T-cell (primary cell): ENCODE measurements at regions not wholly inside any gene's neighbourhood (a gene's known extent, or its start where the extent isn't known, plus 50 kb on each side); places are given as distances from the start of the nearest gene placed in this dataset.
A peak's percentile ranks its signal among the peaks of the same experiment; 100 is the strongest.
"Not testable (repeated sequence)": the region's sequence is repeated elsewhere in the genome, so short reads cannot be mapped to it uniquely, and the experiment has no call there.

Experiments used
- ATAC-seq, 4 experiments: fragments of 200-7000 bp in 3 of 4; fragments of 150-1000 bp in 1 of 4; cut with Tn5 transposase; replicated peaks in 1 of 4; 1 replicate in 3 of 4; 2 replicates in 1 of 4; pipeline ENCODE4 v1.10.0; 2021; ENCODE audit warnings: moderate library complexity in 3 of 4, mild to moderate bottlenecking in 2 of 4, moderate number of reproducible peaks in 1 of 4
- CTCF ChIA-PET, 2 donors: fragments of 300-600 bp; sonication (Branson Sonifier 250); formaldehyde crosslinking; loops; one replicate each; lab custom pipeline; 2022; ENCODE audit warnings: antibody characterized with exemption in 2 of 2; lab: Charles Lee
- POLR2A ChIA-PET, 2 donors: fragments of 300-600 bp; sonication (Branson Sonifier 250); formaldehyde crosslinking; loops; one replicate each; lab custom pipeline; 2022; ENCODE audit warnings: antibody characterized with exemption in 2 of 2; lab: Charles Lee
- DNase-seq, 35 experiments: peaks; one replicate each; pipeline versions ENCODE4 v3.0.0 to v3.0.0-alpha.2; 2013 to 2023
- H3K27ac ChIP-seq: one replicate; pipeline ENCODE4 v1.5.1; 2013; ENCODE audit warnings: low read length
- H3K27me3 ChIP-seq, 2 experiments: replicated peaks in 1 of 2; 1 replicate in 1 of 2; 2 replicates in 1 of 2; pipeline versions ENCODE4 v1.6.1 to v1.7.0; 2013; ENCODE audit warnings: low read length in 1 of 2, mixed read lengths in 1 of 2; ENCODE audit not compliant: control insufficient read depth in 2 of 2, insufficient read depth in 2 of 2; ENCODE audit errors: extremely low read depth in 1 of 2
- H3K36me3 ChIP-seq, 2 donors: 1 replicate in 1 of 2; 2 replicates in 1 of 2; pipeline versions ENCODE4 v1.6.1 to v1.7.0; 2013; ENCODE audit warnings: low read length in 1 of 2; ENCODE audit not compliant: control insufficient read depth in 2 of 2, insufficient read depth in 1 of 2; ENCODE audit errors: extremely low read depth in 1 of 2
- H3K4me1 ChIP-seq, 2 experiments: 1 replicate in 1 of 2; 2 replicates in 1 of 2; pipeline versions ENCODE4 v1.6.1 to v1.7.0; 2013; ENCODE audit warnings: low read length in 2 of 2, mixed read lengths in 1 of 2; ENCODE audit not compliant: insufficient read depth in 2 of 2, control insufficient read depth in 1 of 2; ENCODE audit errors: extremely low read depth in 1 of 2
- H3K4me3 ChIP-seq, 2 donors: 1 replicate in 1 of 2; 2 replicates in 1 of 2; pipeline versions ENCODE4 v1.5.1 to v1.7.0; 2013; ENCODE audit warnings: mild to moderate bottlenecking in 2 of 2, low read length in 1 of 2, moderate library complexity in 1 of 2; ENCODE audit not compliant: control insufficient read depth in 1 of 2; ENCODE audit errors: extremely low read depth in 1 of 2
- H3K9me3 ChIP-seq: 2 replicates; pipeline ENCODE4 v1.7.0; 2013
- H3K27ac Mint-ChIP-seq, 2 donors: one replicate each; pipeline ENCODE4 v1.8.0; 2020 to 2021; ENCODE audit warnings: mild to moderate bottlenecking in 2 of 2, mixed read lengths in 2 of 2
- H3K27me3 Mint-ChIP-seq, 2 donors: one replicate each; pipeline ENCODE4 v1.8.0; 2021 to 2022; ENCODE audit warnings: mixed read lengths in 2 of 2
- H3K36me3 Mint-ChIP-seq: one replicate; pipeline ENCODE4 v1.8.0; 2021; ENCODE audit warnings: mixed read lengths
- H3K4me1 Mint-ChIP-seq, 3 donors: one replicate each; pipeline ENCODE4 v1.8.0; 2020 to 2022; ENCODE audit warnings: mixed read lengths in 3 of 3, mild to moderate bottlenecking in 1 of 3
- H3K4me3 Mint-ChIP-seq, 3 donors: one replicate each; pipeline ENCODE4 v1.8.0; 2020 to 2022; ENCODE audit warnings: mild to moderate bottlenecking in 3 of 3, mixed read lengths in 3 of 3, moderate library complexity in 3 of 3
- H3K9me3 Mint-ChIP-seq, 3 donors: one replicate each; pipeline ENCODE4 v1.8.0; 2020 to 2022; ENCODE audit warnings: mixed read lengths in 3 of 3
- WGBS: methylation state at CpG from one replicate; pipeline ENCODE4 v1.1.5; 2013; ENCODE audit warnings: missing lambda C conversion rate; ENCODE audit not compliant: insufficient coverage; 5-methylcytosine and 5-hydroxymethylcytosine counted together

DNA sequence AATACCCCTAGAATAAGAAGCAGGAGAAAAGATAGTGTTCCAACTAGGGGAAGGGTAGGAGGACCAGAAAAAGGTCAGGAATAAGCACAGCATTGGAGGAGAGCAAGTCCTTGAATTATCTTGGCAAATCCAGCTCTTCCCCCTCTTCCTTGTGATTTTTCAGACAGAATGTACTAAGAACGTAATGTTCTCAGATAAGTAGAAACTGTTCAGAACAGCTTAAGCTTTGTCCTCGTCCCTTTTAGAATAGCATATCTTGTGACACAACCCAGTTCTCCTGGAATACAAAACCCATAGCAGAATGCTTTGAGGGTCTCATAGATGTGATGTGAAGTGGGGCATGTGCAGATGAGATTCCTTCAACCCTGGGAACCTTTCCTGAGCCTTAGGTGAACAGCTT, 97.4 kb downstream of the EMB start:
- Mint-ChIP-seq H3K27ac (no peak overlapping the region), H3K9me3 (no peaks in the 10 kb centered on the region), H3K36me3 (no peaks in the 10 kb centered on the region), H3K4me1 (no peaks in the 10 kb centered on the region), H3K4me3 (no peak overlapping the region), H3K27me3 (no peaks in the 10 kb centered on the region)
- CTCF ChIA-PET: interaction anchor here in 1 of 2 donors (0.6 kb wide), 1 partner anchor 415 kb away, joined by 3 read pairs; no protein-coding TSS in a partner anchor
- POLR2A ChIA-PET: no interaction called here
- no CpG with 5 or more reads among the region's 2 CpGs for WGBS
- Histone ChIP-seq H3K27me3 (no peaks in the 10 kb centered on the region), H3K27ac (no peak overlapping the region), H3K4me3 (no peak overlapping the region), H3K9me3 (no peaks in the 10 kb centered on the region), H3K36me3 (no peaks in the 10 kb centered on the region), H3K4me1 (no peaks in the 10 kb centered on the region)
- ATAC-seq (no peak), DNase-seq (no peak)

DNA sequence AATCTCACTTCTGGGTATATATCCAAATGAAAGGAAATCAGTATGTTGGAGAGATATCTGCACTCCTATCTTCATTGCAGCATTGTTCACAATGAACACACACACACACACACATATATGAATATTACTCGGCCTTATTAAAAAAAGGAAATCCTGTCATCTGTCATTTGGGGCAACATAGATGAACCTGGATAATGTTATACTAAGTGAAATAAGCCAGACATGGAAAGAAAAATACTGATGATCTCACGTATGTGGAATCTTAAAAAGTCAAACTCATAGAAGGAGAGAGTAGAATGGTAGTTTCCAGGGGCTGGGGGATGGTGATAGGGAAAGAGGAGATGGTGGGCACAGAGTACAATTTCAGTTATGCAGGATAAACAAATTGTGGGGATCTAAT, 100.3 kb downstream of the EMB start:
- H3K4me3 Mint-ChIP-seq: no peak overlapping the region
- ChIA-PET POLR2A (no interaction called here), CTCF (no interaction called here)
- Histone ChIP-seq H3K27me3 (no peaks in the 10 kb centered on the region), H3K36me3 (no peaks in the 10 kb centered on the region), H3K27ac (no peak overlapping the region), H3K9me3 (no peaks in the 10 kb centered on the region), H3K4me3 (no peak overlapping the region), H3K4me1 (no peaks in the 10 kb centered on the region)
- DNase-seq (no peak), ATAC-seq (no peak)
- 92% methylated on average over 1 of the region's 2 CpGs for WGBS
- no peak overlapping the region for H3K27ac Mint-ChIP-seq
- no peaks in the 10 kb centered on the region for H3K27me3 Mint-ChIP-seq
- peaks cover 14% of the 10 kb centered on the region for H3K36me3 Mint-ChIP-seq
- no peaks in the 10 kb centered on the region for H3K9me3 Mint-ChIP-seq
- H3K4me1 Mint-ChIP-seq: no peaks in the 10 kb centered on the region

DNA sequence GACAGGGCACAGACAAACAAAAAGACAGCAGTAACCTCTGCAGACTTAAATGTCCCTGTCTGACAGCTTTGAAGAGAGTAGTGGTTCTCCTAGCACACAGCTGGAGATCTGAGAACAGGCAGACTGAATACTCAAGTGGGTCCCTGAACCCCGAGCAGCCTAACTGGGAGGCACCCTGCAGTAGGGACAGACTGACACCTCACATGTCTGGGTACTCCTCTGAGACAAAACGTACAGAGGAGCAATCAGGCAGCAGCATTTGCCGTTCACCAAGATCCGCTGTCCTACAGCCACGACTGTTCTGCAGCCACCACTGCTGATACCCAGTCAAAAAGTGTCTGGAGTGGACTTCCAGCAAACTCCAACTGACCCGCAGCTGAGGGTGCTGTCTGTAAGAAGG, 110.5 kb downstream of the EMB start:
- H3K36me3 ChIP-seq, H3K4me3 ChIP-seq, ATAC-seq, H3K4me1 ChIP-seq, H3K27me3 ChIP-seq, DNase-seq, H3K27ac ChIP-seq, H3K4me3 Mint-ChIP-seq, POLR2A ChIA-PET, H3K27ac Mint-ChIP-seq, H3K9me3 ChIP-seq, H3K27me3 Mint-ChIP-seq, CTCF ChIA-PET: not testable (repeated sequence)
- Mint-ChIP-seq H3K4me1 (peaks cover 20 to 32% (median 27%) of the 10 kb centered on the region in 3 donors), H3K9me3 (peaks cover 6 to 22% (median 14%) of the 10 kb centered on the region in 3 donors), H3K36me3 (peaks cover 13% of the 10 kb centered on the region)
- 85% methylated on average over 5 of the region's 6 CpGs for WGBS

DNA sequence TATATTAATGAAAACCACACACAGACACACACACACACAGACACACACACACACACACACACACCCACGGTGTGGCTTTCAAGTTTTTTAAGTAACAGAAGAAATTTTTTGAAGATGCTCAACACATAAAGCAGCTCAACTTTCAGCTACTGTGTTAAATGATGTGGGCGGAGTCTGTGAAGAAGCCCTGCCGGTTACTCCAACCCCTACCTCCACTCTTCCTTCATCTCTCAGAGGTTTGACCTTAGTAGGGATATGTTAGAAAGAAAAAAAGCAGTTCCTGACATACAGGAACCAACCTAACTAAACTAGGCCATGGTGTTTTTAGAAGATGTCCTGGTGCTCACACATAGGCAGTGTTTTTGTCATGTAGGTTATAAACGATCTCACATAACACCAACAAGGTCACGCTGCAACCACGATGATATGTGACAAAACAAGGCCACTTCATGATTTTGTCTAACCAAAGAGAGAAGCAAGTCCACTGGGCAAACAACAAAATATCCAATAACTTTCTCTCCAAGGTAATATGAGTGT, 112.8 kb downstream of the EMB start:
- ATAC-seq: peak in 2 of 4 experiments; percentile 42 to 44
- Mint-ChIP-seq H3K27me3 (no peaks in the 10 kb centered on the region), H3K27ac (peak overlapping the region; percentile 18 to 79), H3K36me3 (peaks cover 9% of the 10 kb centered on the region), H3K4me1 (peaks cover 23 to 34% (median 24%) of the 10 kb centered on the region in 3 donors), H3K9me3 (peaks cover 6 to 19% (median 10%) of the 10 kb centered on the region in 3 donors), H3K4me3 (peak overlapping the region in 2 of 3 donors; percentile 28 to 44)
- H3K9me3 ChIP-seq: no peaks in the 10 kb centered on the region
- no peaks in the 10 kb centered on the region for H3K4me1 ChIP-seq
- no peaks in the 10 kb centered on the region for H3K27me3 ChIP-seq
- peak in 10 of 35 experiments; percentile 0 to 13 (median 2) for DNase-seq
- ChIA-PET POLR2A (no interaction called here), CTCF (interaction anchor here in 1 of 2 donors (0.5 to 2.1 kb wide), 2 partner anchors 12 to 86 kb away, joined by 4 to 5 read pairs; no protein-coding TSS in a partner anchor)
- H3K4me3 ChIP-seq: no peak overlapping the region
- H3K36me3 ChIP-seq: no peaks in the 10 kb centered on the region
- H3K27ac ChIP-seq: peak overlapping the region; percentile 33
- whole genome bisulfite sequencing: no CpG with 5 or more reads among the region's 6 CpGs

DNA sequence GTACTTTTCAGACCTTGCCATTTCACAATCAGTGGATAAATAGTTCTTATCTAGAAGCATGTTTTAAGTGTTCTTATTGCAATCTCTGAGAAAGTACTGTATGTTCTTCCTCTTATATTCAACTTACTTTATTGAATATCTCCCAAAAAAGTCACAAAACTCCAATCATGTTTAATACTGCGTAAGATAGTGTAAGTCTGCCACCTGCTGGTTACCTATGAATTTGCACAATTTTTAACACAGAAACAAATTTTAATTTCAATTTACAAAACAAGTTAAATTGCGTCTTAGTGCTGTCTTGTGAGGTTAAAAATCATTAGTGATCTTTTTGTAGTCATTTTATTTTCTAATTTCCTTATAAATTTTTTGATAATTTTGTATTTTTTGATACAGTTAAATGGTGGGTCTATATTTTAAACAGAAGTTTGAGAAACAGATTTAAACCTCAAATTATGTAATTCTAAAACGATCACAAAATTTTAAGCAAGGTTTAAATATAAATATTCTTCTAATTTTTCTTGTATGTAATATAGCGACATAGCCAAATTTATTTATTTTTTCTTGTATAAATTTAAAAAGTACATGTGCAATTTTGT, 115.8 kb downstream of the EMB start:
- ATAC-seq: no peak
- POLR2A ChIA-PET: no interaction called here
- no peak overlapping the region for H3K27ac ChIP-seq
- no peaks in the 10 kb centered on the region for H3K36me3 ChIP-seq
- WGBS: no CpG with 5 or more reads among the region's 4 CpGs
- no peaks in the 10 kb centered on the region for H3K4me1 ChIP-seq
- no peak overlapping the region for H3K27ac Mint-ChIP-seq
- H3K27me3 Mint-ChIP-seq: no peaks in the 10 kb centered on the region
- no peak overlapping the region for H3K4me3 Mint-ChIP-seq
- no peaks in the 10 kb centered on the region for H3K9me3 Mint-ChIP-seq
- DNase-seq: peak in 2 of 35 experiments; percentile 2 to 59
- no peaks in the 10 kb centered on the region for H3K27me3 ChIP-seq
- H3K4me3 ChIP-seq: no peak overlapping the region
- CTCF ChIA-PET: no interaction called here
- peaks cover 13 to 20% (median 17%) of the 10 kb centered on the region in 3 donors for H3K4me1 Mint-ChIP-seq
- no peaks in the 10 kb centered on the region for H3K9me3 ChIP-seq
- H3K36me3 Mint-ChIP-seq: no peaks in the 10 kb centered on the region

DNA sequence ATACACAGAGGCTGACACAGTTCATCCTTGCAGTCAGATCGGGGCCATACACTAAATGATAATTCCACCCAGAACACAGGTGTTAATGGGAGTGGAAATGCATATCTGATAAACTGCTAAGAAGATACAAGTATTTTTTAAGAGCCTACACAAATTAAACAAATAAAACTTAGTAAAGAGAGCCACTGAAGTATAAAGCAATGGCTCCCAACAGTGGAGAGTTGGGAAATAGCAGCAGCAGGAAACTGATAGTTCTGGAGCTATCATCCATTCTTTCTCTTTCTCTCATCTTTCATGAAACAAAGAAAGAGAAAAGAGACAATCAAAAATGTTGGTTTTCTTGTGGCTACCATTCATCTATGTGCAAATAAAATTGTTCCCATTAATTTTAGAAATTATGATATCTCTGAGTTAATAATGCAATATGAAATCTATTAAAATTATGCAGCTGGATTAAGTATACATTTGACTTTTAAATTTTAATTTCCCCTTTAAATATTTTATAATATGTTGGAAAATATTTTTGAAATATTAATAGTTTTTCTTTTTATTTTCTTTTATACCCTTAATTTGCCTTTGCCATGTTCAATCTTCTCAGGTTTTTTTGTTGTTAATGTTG, 120.8 kb downstream of the EMB start:
- Histone ChIP-seq H3K9me3 (no peaks in the 10 kb centered on the region), H3K36me3 (no peaks in the 10 kb centered on the region), H3K4me1 (no peaks in the 10 kb centered on the region), H3K27me3 (no peaks in the 10 kb centered on the region), H3K4me3 (no peak overlapping the region), H3K27ac (no peak overlapping the region)
- Mint-ChIP-seq H3K4me3 (no peak overlapping the region), H3K4me1 (peaks cover 0 to 2% (median 2%) of the 10 kb centered on the region in 3 donors), H3K9me3 (no peaks in the 10 kb centered on the region), H3K27me3 (no peaks in the 10 kb centered on the region), H3K27ac (no peak overlapping the region), H3K36me3 (peaks cover 4% of the 10 kb centered on the region)
- POLR2A ChIA-PET: no interaction called here
- ATAC-seq (no peak), DNase-seq (no peak)
- CTCF ChIA-PET: no interaction called here
- no CpG with 5 or more reads among the region's 1 CpG for WGBS
